ENCODE measurements at regions not wholly inside any gene's neighbourhood (a gene's known extent, or its start where the extent isn't known, plus 50 kb on each side); places are given as distances from the start of the nearest gene placed in this dataset.

DNA sequence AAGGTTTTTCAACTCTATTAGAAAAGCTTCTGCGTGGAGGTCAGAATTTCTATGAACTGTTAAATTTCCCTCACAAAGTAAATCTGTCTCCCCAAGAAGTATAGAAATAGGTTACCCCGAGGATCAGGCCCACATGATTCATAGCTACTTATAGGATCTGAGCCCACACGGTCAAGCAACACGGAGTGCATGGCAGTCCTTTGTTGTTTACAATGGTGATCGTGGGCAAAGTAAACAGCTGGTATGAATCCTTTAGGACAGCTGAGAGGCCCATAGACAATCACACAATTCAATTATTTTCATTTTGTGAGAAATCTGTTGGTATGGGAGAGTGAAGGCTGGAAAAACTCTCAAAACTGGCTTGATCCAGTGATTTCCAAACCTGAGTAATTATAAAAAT, 58.9 kb upstream of the RCOR3 start:
- no peak overlapping the region for H3K23ac ChIP-seq (ENCODE audit: low read depth, low read length)
- no peaks in the 10 kb centered on the region for H3K79me1 ChIP-seq (ENCODE audit: low read depth in 1 of 2, low read length in 2 of 2)
- DNase-seq = no peak
- H4K91ac ChIP-seq (ENCODE audit: insufficient read depth, low read depth, low read length) = no peak overlapping the region
- TF ChIP-seq CHD1 (IDR thresholded peaks at IDR 0.05; ENCODE audit: low read depth, low read length) (no peak), FOS (IDR thresholded peaks at IDR 0.05; ENCODE audit: low read depth, low read length) (no peak), MAZ (IDR thresholded peaks at IDR 0.05; ENCODE audit: borderline replicate concordance, low read depth, low read length) (no peak)
- TF ChIP-seq, protein P1, sequence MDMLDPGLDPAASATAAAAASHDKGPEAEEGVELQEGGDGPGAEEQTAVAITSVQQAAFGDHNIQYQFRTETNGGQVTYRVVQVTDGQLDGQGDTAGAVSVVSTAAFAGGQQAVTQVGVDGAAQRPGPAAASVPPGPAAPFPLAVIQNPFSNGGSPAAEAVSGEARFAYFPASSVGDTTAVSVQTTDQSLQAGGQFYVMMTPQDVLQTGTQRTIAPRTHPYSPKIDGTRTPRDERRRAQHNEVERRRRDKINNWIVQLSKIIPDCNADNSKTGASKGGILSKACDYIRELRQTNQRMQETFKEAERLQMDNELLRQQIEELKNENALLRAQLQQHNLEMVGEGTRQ (IDR thresholded peaks at IDR 0.05; ENCODE audit: low read depth, low read length) = no peak
- no peak overlapping the region for H2AK9ac ChIP-seq (replicated peaks; ENCODE audit: low read depth, low read length, poor library complexity)
- CTCF ChIA-PET = interaction anchor here (1.1 kb wide), 1 partner anchor 58 kb away, joined by 3 read pairs; no protein-coding TSS in a partner anchor
- no peak overlapping the region for H4K5ac ChIP-seq (ENCODE audit: low read depth, low read length)
- H4K8ac ChIP-seq (ENCODE audit: low read depth in 2 of 2, low read length in 2 of 2) = no peak overlapping the region
- no peak overlapping the region for H3K4me2 ChIP-seq (ENCODE audit: low read depth, low read length)
- H3K9me3 ChIP-seq (ENCODE audit: control insufficient read depth, insufficient read depth, low read length) = no peaks in the 10 kb centered on the region
- no TSS peak for BruUV-seq (replicated peaks)
- no peaks in the 10 kb centered on the region for H3K27me3 ChIP-seq (ENCODE audit: control insufficient read depth, insufficient read depth, low read length)
- intact Hi-C loops (cut with micrococcal nuclease) (no loop called here), in situ Hi-C loops (cut with MboI; ENCODE audit: low sequenced_read_pairs) (no loop called here), dilution Hi-C loops (cut with HindIII; ENCODE audit: low sequenced_read_pairs, unreplicated experiment) (no loop called here)
- H3K56ac ChIP-seq (ENCODE audit: extremely low read depth, insufficient read depth, low read length) = no peak overlapping the region
- no peaks in the 10 kb centered on the region for H3K4me1 ChIP-seq (ENCODE audit: control insufficient read depth, insufficient read depth, low read length)
- WGBS, 2 experiments (ENCODE audit: extremely low coverage in 2 of 2, insufficient read length in 1 of 2) = no CpG with 5 or more reads among the region's 5 CpGs
- H4K20me1 ChIP-seq (ENCODE audit: insufficient read depth, low read length) = no peaks in the 10 kb centered on the region
- H3K36me3 ChIP-seq (ENCODE audit: control insufficient read depth, insufficient read depth, low read length) = no peaks in the 10 kb centered on the region
- no peak overlapping the region for H2AFZ ChIP-seq (replicated peaks; ENCODE audit: low read length, poor library complexity)
- no peak overlapping the region for H3K14ac ChIP-seq (replicated peaks; ENCODE audit: low read depth, low read length)
- no peaks in the 10 kb centered on the region for H3K9me1 ChIP-seq (ENCODE audit: insufficient read depth, low read length)
- H3K4ac ChIP-seq (ENCODE audit: low read depth, low read length) = no peak overlapping the region
- H2BK120ac ChIP-seq (ENCODE audit: low read depth, low read length) = no peak overlapping the region
- no peak overlapping the region for H3K18ac ChIP-seq (ENCODE audit: low read depth, low read length)
- no peak overlapping the region for H2BK15ac ChIP-seq (ENCODE audit: low read depth, low read length)
- no peak overlapping the region for H2AK5ac ChIP-seq (ENCODE audit: low read depth, low read length)
- no peak overlapping the region for H3K27ac ChIP-seq (ENCODE audit: insufficient read depth, low read length)
- no peak overlapping the region for H2BK20ac ChIP-seq (ENCODE audit: low read depth, low read length)
- H3K4me3 ChIP-seq (ENCODE audit: insufficient read depth, low read depth, low read length) = no peak overlapping the region
- POLR2A ChIA-PET (ENCODE audit: unreplicated experiment) = no interaction called here
- no peak for ATAC-seq (ENCODE audit: low read depth)
- H2BK5ac ChIP-seq (ENCODE audit: low read depth, low read length, poor library complexity, severe bottlenecking) = no peak overlapping the region
- no peak overlapping the region for H3K9ac ChIP-seq (ENCODE audit: low read depth, low read length)

Data from IMR-90 (cell line).